ENCODE measurements at regions not wholly inside any gene's neighbourhood (a gene's known extent, or its start where the extent isn't known, plus 50 kb on each side); places are given as distances from the start of the nearest gene placed in this dataset.

DNA sequence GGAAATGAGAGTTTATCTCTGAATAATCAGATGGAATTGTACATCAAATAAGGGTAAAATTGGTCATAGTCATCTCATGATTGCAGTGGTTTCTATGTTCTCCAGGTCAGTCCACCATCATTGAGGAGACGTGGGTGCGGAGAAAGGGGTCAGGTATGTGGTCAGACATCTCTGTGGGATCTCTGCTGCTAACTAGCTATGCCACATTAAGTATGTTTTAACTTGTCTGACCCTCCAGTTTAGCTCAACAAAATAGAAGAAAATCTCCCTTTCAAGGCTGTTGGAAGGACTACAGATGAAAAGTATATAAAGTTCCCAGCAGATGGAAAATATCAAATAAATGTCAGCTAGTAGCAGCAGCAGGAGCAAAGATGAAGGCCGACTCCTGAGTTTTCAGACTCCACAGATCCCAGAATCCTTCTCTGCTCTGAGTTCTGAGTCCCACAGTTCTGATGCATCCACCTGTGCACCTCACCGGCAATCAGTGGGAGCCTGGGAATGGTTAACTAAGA, 106.6 kb upstream of the CYP1B1 start:
- TF ChIP-seq OSR1 (CRISPR knock-in tag; IDR thresholded peaks at IDR 0.05) (no peak), PPARA (CRISPR knock-in tag; IDR thresholded peaks at IDR 0.05; ENCODE audit: borderline replicate concordance) (no peak), TCF4 (CRISPR knock-in tag; IDR thresholded peaks at IDR 0.05; ENCODE audit: borderline replicate concordance) (no peak), ESRRG (CRISPR knock-in tag; IDR thresholded peaks at IDR 0.05) (no peak), ZNF8 (CRISPR knock-in tag; IDR thresholded peaks at IDR 0.05) (no peak), TOX (CRISPR knock-in tag; IDR thresholded peaks at IDR 0.05; ENCODE audit: borderline replicate concordance) (no peak), ZNF70 (CRISPR knock-in tag; IDR thresholded peaks at IDR 0.05) (no peak), GLIS3 (CRISPR knock-in tag; IDR thresholded peaks at IDR 0.05) (no peak)
- TF ChIP-seq, protein P1, sequence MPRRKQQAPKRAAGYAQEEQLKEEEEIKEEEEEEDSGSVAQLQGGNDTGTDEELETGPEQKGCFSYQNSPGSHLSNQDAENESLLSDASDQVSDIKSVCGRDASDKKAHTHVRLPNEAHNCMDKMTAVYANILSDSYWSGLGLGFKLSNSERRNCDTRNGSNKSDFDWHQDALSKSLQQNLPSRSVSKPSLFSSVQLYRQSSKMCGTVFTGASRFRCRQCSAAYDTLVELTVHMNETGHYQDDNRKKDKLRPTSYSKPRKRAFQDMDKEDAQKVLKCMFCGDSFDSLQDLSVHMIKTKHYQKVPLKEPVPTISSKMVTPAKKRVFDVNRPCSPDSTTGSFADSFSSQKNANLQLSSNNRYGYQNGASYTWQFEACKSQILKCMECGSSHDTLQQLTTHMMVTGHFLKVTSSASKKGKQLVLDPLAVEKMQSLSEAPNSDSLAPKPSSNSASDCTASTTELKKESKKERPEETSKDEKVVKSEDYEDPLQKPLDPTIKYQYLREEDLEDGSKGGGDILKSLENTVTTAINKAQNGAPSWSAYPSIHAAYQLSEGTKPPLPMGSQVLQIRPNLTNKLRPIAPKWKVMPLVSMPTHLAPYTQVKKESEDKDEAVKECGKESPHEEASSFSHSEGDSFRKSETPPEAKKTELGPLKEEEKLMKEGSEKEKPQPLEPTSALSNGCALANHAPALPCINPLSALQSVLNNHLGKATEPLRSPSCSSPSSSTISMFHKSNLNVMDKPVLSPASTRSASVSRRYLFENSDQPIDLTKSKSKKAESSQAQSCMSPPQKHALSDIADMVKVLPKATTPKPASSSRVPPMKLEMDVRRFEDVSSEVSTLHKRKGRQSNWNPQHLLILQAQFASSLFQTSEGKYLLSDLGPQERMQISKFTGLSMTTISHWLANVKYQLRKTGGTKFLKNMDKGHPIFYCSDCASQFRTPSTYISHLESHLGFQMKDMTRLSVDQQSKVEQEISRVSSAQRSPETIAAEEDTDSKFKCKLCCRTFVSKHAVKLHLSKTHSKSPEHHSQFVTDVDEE (CRISPR knock-in tag; IDR thresholded peaks at IDR 0.05), result no peak
- ATAC-seq, result no peak

DNA sequence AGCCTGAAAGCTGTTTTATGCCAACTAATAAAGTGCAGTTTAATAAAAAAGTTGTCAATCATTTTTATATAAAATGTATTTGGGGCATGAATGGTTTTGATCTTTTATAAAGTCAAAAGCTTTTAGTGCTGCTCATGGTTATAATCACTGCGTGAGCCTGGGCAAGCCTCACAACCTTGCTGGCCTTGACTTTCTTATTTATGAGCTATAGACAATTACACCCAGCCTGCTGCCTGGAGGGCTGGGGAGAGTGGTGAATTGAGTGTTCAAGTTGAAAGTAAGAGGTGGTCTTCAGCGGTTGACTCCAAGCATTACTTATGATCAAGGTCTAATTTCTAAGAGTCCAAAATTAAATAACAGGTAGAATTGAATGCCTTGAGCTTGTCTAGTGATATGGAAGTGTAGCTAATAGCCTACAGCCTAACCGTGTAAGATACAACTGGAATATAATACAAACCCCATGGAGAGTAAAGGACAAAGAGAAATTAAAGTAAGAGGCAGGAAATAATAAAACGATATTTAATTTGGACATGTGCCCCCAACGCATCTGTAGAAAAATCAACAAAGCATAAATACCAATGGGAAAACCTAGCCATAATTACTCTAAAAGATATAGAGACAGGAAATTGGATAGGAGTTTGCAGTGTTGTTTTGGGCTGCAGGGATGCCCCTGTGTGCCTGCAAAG, 106.0 kb upstream of the CYP1B1 start:
- ATAC-seq, result no peak
- TF ChIP-seq, protein P2, sequence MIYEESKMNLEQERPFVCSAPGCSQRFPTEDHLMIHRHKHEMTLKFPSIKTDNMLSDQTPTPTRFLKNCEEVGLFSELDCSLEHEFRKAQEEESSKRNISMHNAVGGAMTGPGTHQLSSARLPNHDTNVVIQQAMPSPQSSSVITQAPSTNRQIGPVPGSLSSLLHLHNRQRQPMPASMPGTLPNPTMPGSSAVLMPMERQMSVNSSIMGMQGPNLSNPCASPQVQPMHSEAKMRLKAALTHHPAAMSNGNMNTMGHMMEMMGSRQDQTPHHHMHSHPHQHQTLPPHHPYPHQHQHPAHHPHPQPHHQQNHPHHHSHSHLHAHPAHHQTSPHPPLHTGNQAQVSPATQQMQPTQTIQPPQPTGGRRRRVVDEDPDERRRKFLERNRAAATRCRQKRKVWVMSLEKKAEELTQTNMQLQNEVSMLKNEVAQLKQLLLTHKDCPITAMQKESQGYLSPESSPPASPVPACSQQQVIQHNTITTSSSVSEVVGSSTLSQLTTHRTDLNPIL (CRISPR knock-in tag; IDR thresholded peaks at IDR 0.05; ENCODE audit: low read depth), result no peak
- TF ChIP-seq, protein P3, sequence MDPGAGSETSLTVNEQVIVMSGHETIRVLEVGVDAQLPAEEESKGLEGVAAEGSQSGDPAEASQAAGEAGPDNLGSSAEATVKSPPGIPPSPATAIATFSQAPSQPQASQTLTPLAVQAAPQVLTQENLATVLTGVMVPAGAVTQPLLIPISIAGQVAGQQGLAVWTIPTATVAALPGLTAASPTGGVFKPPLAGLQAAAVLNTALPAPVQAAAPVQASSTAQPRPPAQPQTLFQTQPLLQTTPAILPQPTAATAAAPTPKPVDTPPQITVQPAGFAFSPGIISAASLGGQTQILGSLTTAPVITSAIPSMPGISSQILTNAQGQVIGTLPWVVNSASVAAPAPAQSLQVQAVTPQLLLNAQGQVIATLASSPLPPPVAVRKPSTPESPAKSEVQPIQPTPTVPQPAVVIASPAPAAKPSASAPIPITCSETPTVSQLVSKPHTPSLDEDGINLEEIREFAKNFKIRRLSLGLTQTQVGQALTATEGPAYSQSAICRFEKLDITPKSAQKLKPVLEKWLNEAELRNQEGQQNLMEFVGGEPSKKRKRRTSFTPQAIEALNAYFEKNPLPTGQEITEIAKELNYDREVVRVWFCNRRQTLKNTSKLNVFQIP (CRISPR knock-in tag; IDR thresholded peaks at IDR 0.05; ENCODE audit: borderline replicate concordance, low read depth), result no peak
- TF ChIP-seq CSDC2 (CRISPR knock-in tag; IDR thresholded peaks at IDR 0.05) (no peak), ESRRG (CRISPR knock-in tag; IDR thresholded peaks at IDR 0.05) (no peak), BACH2 (CRISPR knock-in tag; IDR thresholded peaks at IDR 0.05; ENCODE audit: borderline replicate concordance) (no peak), TCF4 (CRISPR knock-in tag; IDR thresholded peaks at IDR 0.05; ENCODE audit: borderline replicate concordance) (no peak), ZNF8 (CRISPR knock-in tag; IDR thresholded peaks at IDR 0.05) (no peak), SNAI2 (CRISPR knock-in tag; IDR thresholded peaks at IDR 0.05) (no peak)

DNA sequence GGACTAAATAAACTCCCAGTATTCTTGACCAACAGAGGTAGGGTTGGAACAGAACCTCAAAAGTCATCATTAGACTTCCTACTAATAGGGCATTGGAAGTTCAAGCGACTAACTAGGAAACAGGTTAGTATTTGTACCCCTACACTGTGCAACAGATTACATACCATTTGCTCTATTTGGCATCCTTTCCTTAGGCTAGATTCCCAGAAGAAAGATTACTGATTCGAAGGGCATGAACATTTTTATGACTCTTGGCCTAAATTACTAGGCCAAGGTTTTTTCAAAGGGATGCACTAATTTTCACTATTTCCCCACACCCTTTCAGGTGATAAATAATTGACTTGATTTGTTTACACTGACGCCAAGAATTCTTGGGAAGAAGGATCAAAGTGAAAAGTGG, 104.8 kb upstream of the CYP1B1 start:
- TF ChIP-seq, protein P4, sequence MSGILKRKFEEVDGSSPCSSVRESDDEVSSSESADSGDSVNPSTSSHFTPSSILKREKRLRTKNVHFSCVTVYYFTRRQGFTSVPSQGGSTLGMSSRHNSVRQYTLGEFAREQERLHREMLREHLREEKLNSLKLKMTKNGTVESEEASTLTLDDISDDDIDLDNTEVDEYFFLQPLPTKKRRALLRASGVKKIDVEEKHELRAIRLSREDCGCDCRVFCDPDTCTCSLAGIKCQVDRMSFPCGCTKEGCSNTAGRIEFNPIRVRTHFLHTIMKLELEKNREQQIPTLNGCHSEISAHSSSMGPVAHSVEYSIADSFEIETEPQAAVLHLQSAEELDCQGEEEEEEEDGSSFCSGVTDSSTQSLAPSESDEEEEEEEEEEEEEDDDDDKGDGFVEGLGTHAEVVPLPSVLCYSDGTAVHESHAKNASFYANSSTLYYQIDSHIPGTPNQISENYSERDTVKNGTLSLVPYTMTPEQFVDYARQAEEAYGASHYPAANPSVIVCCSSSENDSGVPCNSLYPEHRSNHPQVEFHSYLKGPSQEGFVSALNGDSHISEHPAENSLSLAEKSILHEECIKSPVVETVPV (CRISPR knock-in tag; IDR thresholded peaks at IDR 0.05), result no peak
- TF ChIP-seq ZNF8 (CRISPR knock-in tag; IDR thresholded peaks at IDR 0.05) (no peak), SNAI2 (CRISPR knock-in tag; IDR thresholded peaks at IDR 0.05) (no peak), ZC3H10 (CRISPR knock-in tag; IDR thresholded peaks at IDR 0.05) (no peak), TOX (CRISPR knock-in tag; IDR thresholded peaks at IDR 0.05; ENCODE audit: borderline replicate concordance) (no peak)
- ATAC-seq, result no peak

DNA sequence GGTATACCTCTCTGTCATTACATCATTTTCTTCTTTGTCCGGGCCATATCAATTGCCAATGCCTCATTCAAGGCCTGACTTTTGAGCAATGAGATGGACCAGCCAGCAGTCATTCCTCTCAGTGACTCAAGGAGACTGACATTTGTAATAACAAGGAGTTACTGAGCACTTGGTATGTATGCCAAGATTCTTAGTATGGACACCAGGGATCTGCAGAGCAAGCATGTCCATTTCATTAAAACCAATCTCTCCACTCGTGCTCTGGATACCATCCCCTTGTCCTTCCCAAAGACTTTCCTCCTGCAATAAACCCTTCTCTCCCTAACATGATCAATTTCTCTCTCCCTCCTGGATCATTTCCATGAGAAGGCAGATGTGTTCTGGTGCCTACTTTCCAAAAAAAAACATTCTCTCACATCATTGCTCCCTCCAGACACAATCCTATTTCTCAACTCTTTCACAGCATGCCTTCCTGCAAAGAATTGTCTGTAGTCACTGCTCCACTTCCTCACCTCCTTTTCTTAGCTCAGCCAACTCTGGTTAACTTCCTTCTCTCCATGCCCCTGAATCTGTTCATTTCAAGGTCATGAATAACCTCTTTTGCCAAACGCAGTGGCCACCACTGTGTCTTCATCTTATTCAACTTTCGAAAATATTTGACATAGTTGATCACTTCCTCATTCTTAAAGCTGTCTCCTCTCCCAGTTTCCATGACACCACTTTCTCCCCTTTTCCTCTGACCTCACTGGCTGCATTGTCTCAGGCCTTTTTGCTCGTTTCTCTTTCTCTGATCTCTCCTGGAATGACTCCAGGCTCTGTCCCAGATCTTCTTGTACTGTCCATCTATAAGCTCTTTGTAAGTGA, 102.8 kb upstream of the CYP1B1 start:
- ATAC-seq, result peak; percentile 82
- TF ChIP-seq, protein P3 (CRISPR knock-in tag; IDR thresholded peaks at IDR 0.05; ENCODE audit: borderline replicate concordance, low read depth), result no peak
- TF ChIP-seq, protein P2 (CRISPR knock-in tag; IDR thresholded peaks at IDR 0.05; ENCODE audit: low read depth), result no peak
- TF ChIP-seq ESRRG (CRISPR knock-in tag; IDR thresholded peaks at IDR 0.05) (no peak), ARNTL (CRISPR knock-in tag; IDR thresholded peaks at IDR 0.05; ENCODE audit: borderline replicate concordance, low read depth) (no peak), TCF4 (CRISPR knock-in tag; IDR thresholded peaks at IDR 0.05; ENCODE audit: borderline replicate concordance) (no peak), OSR1 (CRISPR knock-in tag; IDR thresholded peaks at IDR 0.05) (no peak), ZFP30 (CRISPR knock-in tag; IDR thresholded peaks at IDR 0.05) (no peak), RARB (CRISPR knock-in tag; IDR thresholded peaks at IDR 0.05) (no peak), SNAI2 (CRISPR knock-in tag; IDR thresholded peaks at IDR 0.05) (no peak)

All from SK-N-SH treated with all-trans-retinoic acid at 6 μM for 48 hours (cell line).